ENCODE measurements at regions not wholly inside any gene's neighbourhood (a gene's known extent, or its start where the extent isn't known, plus 50 kb on each side); places are given as distances from the start of the nearest gene placed in this dataset.

DNA sequence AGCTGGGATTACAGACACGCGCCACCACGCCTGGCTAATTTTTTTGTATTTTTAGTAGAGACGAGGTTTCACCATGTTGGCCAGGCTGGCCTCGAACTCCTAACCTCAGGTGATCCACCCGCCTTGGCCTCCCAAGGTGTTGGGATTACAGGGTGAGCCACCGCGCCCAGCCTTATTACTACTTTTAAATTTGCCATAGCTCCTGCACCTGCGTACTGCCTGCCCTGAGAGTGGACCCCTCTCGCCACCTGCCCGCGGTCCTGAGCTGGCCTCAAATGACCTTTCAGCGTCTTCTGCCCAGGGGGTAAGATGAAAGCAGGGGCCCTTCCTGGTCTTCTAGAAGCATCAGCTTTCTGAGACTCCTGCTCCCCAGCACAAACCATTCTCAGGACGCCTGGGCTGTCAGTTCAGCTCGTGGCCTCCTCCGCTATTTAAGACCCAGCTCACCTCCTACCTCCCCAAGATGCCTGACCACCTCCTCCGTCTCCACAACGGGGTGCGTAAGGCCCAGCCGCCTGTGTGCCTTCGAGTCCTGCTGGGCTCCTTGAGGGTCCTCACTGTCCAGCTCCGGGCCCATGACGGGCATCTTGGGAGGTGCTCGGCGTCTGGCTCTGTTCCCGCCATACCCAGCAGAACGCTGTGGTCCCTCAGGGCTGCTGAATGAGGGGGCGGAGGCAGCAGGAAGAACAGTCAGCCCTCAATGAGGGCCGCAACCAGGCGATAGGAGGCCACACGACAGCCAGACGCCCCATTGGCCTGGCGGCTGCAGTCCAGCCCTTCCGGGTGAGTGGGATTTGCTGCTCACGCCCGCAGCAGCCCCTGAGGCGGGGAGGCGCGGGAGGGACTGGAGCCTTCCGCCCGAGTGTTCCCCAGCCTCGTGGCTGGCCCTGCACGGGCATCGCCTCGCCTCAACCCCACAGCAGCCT is 266.6 kb downstream of the TFCP2L1 start:
- no peak overlapping the region for H3K4me3 ChIP-seq (ENCODE audit: low read length)
- H3K27ac ChIP-seq (ENCODE audit: low read length) = no peak overlapping the region
- H3K36me3 ChIP-seq (ENCODE audit: control insufficient read depth, insufficient read depth, low read length) = no peaks in the 10 kb centered on the region
- no CpG with 5 or more reads among the region's 45 CpGs for WGBS (ENCODE audit: insufficient coverage, insufficient read length)
- H3K4me1 ChIP-seq (ENCODE audit: control insufficient read depth, insufficient read depth, low read length) = peaks cover 4% of the 10 kb centered on the region
- peak; percentile 41 for DNase-seq (ENCODE audit: low read depth, low spot score)
- no peaks in the 10 kb centered on the region for H3K9me3 ChIP-seq (ENCODE audit: control insufficient read depth, insufficient read depth, low read length)
- H3K27me3 ChIP-seq (ENCODE audit: control insufficient read depth, insufficient read depth, low read length) = no peaks in the 10 kb centered on the region

DNA sequence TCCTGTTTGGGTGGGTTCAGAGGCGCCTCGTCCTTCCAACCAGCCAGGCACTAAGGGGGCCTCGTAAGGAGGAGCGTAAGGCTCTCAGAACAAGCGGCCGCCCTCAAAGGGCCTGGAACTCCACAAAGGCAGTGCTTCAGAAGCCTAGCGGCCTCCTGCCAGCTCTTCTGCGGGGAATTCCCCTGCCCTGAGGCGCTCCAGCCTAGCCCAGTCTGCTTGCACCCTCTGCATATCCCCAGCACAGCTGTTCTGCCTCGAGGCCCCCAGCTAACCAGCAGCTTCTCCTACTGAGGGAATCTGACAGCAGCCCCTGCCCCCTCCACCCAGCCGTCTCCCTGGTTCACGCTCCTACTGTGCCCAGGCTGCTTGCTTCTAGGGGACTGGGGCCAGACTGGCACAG is 265.9 kb downstream of the TFCP2L1 start:
- DNase-seq (ENCODE audit: low read depth, low spot score) = no peak
- Histone ChIP-seq H3K27me3 (ENCODE audit: control insufficient read depth, insufficient read depth, low read length) (no peaks in the 10 kb centered on the region), H3K27ac (ENCODE audit: low read length) (no peak overlapping the region), H3K36me3 (ENCODE audit: control insufficient read depth, insufficient read depth, low read length) (no peaks in the 10 kb centered on the region), H3K9me3 (ENCODE audit: control insufficient read depth, insufficient read depth, low read length) (no peaks in the 10 kb centered on the region), H3K4me3 (ENCODE audit: low read length) (no peak overlapping the region), H3K4me1 (ENCODE audit: control insufficient read depth, insufficient read depth, low read length) (peaks cover 4% of the 10 kb centered on the region)
- no CpG with 5 or more reads among the region's 12 CpGs for WGBS (ENCODE audit: insufficient coverage, insufficient read length)

- H3K36me3 ChIP-seq (ENCODE audit: control insufficient read depth, insufficient read depth, low read length) = no peaks in the 10 kb centered on the region
- no peak for DNase-seq (ENCODE audit: low read depth, low spot score)
- no peak overlapping the region for H3K27ac ChIP-seq (ENCODE audit: low read length)
- peaks cover 4% of the 10 kb centered on the region for H3K4me1 ChIP-seq (ENCODE audit: control insufficient read depth, insufficient read depth, low read length)
- H3K9me3 ChIP-seq (ENCODE audit: control insufficient read depth, insufficient read depth, low read length) = no peaks in the 10 kb centered on the region
- H3K27me3 ChIP-seq (ENCODE audit: control insufficient read depth, insufficient read depth, low read length) = no peaks in the 10 kb centered on the region
- WGBS (ENCODE audit: insufficient coverage, insufficient read length) = no CpG with 5 or more reads among the region's 7 CpGs
- no peak overlapping the region for H3K4me3 ChIP-seq (ENCODE audit: low read length)
Measured at GRCh38 chr2:121019756-121020155, 265.2 kb downstream of the TFCP2L1 start.

DNA sequence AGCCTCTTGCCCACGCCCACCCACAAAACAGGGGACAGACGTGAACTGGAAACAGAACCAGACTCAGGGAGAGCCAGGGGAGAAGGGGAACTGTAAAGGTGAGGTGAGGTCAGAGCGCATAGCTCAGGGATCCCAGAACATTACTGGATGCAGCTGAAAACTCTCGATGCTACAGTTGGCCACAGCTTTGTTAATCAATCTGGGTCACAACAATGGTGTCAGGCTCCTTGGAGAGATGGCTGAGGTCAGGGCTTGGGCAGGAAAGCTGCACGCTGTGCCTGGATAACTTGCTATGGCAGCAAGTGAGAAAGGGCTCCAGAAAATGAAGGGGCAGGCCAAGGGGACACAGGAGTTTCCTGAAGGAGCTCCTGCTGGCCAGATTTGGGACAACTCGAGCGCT is 263.3 kb downstream of the TFCP2L1 start:
- Histone ChIP-seq H3K27ac (ENCODE audit: low read length) (no peak overlapping the region), H3K9me3 (ENCODE audit: control insufficient read depth, insufficient read depth, low read length) (no peaks in the 10 kb centered on the region), H3K4me1 (ENCODE audit: control insufficient read depth, insufficient read depth, low read length) (peaks cover 4% of the 10 kb centered on the region), H3K27me3 (ENCODE audit: control insufficient read depth, insufficient read depth, low read length) (no peaks in the 10 kb centered on the region), H3K4me3 (ENCODE audit: low read length) (no peak overlapping the region), H3K36me3 (ENCODE audit: control insufficient read depth, insufficient read depth, low read length) (no peaks in the 10 kb centered on the region)
- WGBS (ENCODE audit: insufficient coverage, insufficient read length) = no CpG with 5 or more reads among the region's 7 CpGs
- DNase-seq (ENCODE audit: low read depth, low spot score) = no peak

GRCh38 chr2:121028577-121028976 is 256.4 kb downstream of the TFCP2L1 start:
- no peaks in the 10 kb centered on the region for H3K36me3 ChIP-seq (ENCODE audit: control insufficient read depth, insufficient read depth, low read length)
- H3K27me3 ChIP-seq (ENCODE audit: control insufficient read depth, insufficient read depth, low read length) = no peaks in the 10 kb centered on the region
- WGBS (ENCODE audit: insufficient coverage, insufficient read length) = no CpG with 5 or more reads among the region's 1 CpG
- no peak for DNase-seq (ENCODE audit: low read depth, low spot score)
- H3K4me1 ChIP-seq (ENCODE audit: control insufficient read depth, insufficient read depth, low read length) = no peaks in the 10 kb centered on the region
- H3K4me3 ChIP-seq (ENCODE audit: low read length) = no peak overlapping the region
- H3K27ac ChIP-seq (ENCODE audit: low read length) = no peak overlapping the region
- H3K9me3 ChIP-seq (ENCODE audit: control insufficient read depth, insufficient read depth, low read length) = no peaks in the 10 kb centered on the region

DNA sequence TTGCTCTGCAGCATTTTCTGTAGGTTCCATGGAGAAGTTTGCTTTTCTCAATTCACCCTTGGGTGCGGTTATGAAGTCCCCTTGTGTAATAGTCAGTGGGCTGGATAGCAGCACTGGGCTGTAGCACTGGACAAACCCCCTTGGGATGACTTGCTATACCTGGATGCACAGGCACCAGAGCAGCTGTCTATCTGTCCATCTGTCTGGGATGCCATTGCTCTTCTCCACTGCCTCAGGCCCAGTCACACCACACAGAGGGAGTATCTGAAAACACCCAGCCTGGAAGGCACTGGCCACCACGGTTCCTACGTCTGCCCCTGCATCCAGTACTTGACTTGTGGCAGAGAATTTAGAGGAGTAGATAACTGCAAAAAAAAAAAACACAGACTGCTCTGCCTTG is 254.5 kb downstream of the TFCP2L1 start:
- Histone ChIP-seq H3K4me3 (ENCODE audit: low read length) (no peak overlapping the region), H3K4me1 (ENCODE audit: control insufficient read depth, insufficient read depth, low read length) (no peaks in the 10 kb centered on the region), H3K27ac (ENCODE audit: low read length) (no peak overlapping the region), H3K9me3 (ENCODE audit: control insufficient read depth, insufficient read depth, low read length) (no peaks in the 10 kb centered on the region), H3K27me3 (ENCODE audit: control insufficient read depth, insufficient read depth, low read length) (no peaks in the 10 kb centered on the region; the same call in 1 of the 2 replicates), H3K36me3 (ENCODE audit: control insufficient read depth, insufficient read depth, low read length) (no peaks in the 10 kb centered on the region)
- WGBS (ENCODE audit: insufficient coverage, insufficient read length) = no CpG with 5 or more reads among the region's 3 CpGs
- DNase-seq (ENCODE audit: low read depth, low spot score) = no peak

- no CpG with 5 or more reads among the region's 12 CpGs for WGBS (ENCODE audit: insufficient coverage, insufficient read length)
- Histone ChIP-seq H3K27me3 (ENCODE audit: control insufficient read depth, insufficient read depth, low read length) (no peaks in the 10 kb centered on the region; the same call in 1 of the 2 replicates), H3K4me1 (ENCODE audit: control insufficient read depth, insufficient read depth, low read length) (no peaks in the 10 kb centered on the region), H3K9me3 (ENCODE audit: control insufficient read depth, insufficient read depth, low read length) (no peaks in the 10 kb centered on the region), H3K36me3 (ENCODE audit: control insufficient read depth, insufficient read depth, low read length) (no peaks in the 10 kb centered on the region), H3K4me3 (ENCODE audit: low read length) (no peak overlapping the region), H3K27ac (ENCODE audit: low read length) (no peak overlapping the region)
- no peak for DNase-seq (ENCODE audit: low read depth, low spot score)
Measured at GRCh38 chr2:121031568-121032340, 253.2 kb downstream of the TFCP2L1 start.

GRCh38 chr2:121033461-121033996 is 251.5 kb downstream of the TFCP2L1 start:
- no peaks in the 10 kb centered on the region; the same call in 1 of the 2 replicates for H3K27me3 ChIP-seq (ENCODE audit: control insufficient read depth, insufficient read depth, low read length)
- no peak for DNase-seq (ENCODE audit: low read depth, low spot score)
- no CpG with 5 or more reads among the region's 7 CpGs for WGBS (ENCODE audit: insufficient coverage, insufficient read length)

DNA sequence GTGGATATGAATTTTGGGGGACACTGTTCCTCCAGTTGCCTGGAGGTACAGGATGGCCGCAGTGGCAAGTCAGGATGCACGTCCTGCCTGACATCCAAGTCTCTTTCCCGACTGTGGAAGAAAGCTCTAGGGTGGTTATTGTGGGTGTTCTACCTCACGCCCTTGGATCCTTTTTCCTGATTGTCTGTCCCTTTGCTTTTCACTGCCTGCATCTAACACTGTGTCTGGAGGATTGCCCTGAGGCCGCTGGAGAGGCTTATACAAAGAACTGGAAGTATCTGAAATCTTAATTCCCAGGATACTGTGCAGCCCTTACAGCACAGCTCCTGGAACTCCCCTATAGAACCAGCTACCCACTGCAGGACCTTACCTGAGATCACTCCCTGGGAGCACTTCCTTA is 250.5 kb downstream of the TFCP2L1 start:
- H3K27me3 ChIP-seq (ENCODE audit: control insufficient read depth, insufficient read depth, low read length) = no peaks in the 10 kb centered on the region; the same call in 1 of the 2 replicates
- no peaks in the 10 kb centered on the region; the same call in 1 of the 2 replicates for H3K4me1 ChIP-seq (ENCODE audit: control insufficient read depth, insufficient read depth, low read length)
- H3K36me3 ChIP-seq (ENCODE audit: control insufficient read depth, insufficient read depth, low read length) = no peaks in the 10 kb centered on the region
- DNase-seq (ENCODE audit: low read depth, low spot score) = no peak
- H3K27ac ChIP-seq (ENCODE audit: low read length) = no peak overlapping the region
- no CpG with 5 or more reads among the region's 5 CpGs for WGBS (ENCODE audit: insufficient coverage, insufficient read length)
- no peaks in the 10 kb centered on the region for H3K9me3 ChIP-seq (ENCODE audit: control insufficient read depth, insufficient read depth, low read length)
- no peak overlapping the region for H3K4me3 ChIP-seq (ENCODE audit: low read length)

More at GRCh38 chr2:121033461-121033996, 251.5 kb downstream of the TFCP2L1 start:
- H3K36me3 ChIP-seq (ENCODE audit: control insufficient read depth, insufficient read depth, low read length) = no peaks in the 10 kb centered on the region
- H3K4me3 ChIP-seq (ENCODE audit: low read length) = no peak overlapping the region
- H3K4me1 ChIP-seq (ENCODE audit: control insufficient read depth, insufficient read depth, low read length) = no peaks in the 10 kb centered on the region
- no peak overlapping the region for H3K27ac ChIP-seq (ENCODE audit: low read length)
- H3K9me3 ChIP-seq (ENCODE audit: control insufficient read depth, insufficient read depth, low read length) = no peaks in the 10 kb centered on the region

DNA sequence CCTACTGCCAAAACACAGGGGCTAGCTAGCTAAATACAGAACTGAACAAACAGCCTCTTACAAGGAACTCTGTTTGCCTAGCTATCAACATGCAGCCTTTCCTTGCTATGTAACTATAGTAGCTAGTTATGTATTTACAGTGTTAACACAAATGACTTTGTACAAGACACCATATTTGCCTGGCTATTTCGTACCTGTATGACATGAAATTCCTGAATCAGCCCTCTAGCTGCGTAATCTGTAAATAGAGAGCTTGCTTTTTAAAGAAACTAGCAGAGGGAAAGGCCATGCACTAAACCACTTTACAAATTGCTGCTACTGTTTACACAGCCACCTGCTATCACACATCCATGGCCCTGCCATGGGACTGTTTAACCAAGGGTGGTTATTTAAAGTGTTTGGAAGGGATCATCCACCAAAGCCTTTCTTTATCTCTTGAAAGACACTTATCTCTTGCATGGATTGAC is 248.7 kb downstream of the TFCP2L1 start:
- WGBS (ENCODE audit: insufficient coverage, insufficient read length) = no CpG with 5 or more reads among the region's 2 CpGs
- H3K9me3 ChIP-seq (ENCODE audit: control insufficient read depth, insufficient read depth, low read length) = no peaks in the 10 kb centered on the region
- DNase-seq (ENCODE audit: low read depth, low spot score) = no peak
- H3K27me3 ChIP-seq (ENCODE audit: control insufficient read depth, insufficient read depth, low read length) = no peaks in the 10 kb centered on the region; the same call in 1 of the 2 replicates
- H3K36me3 ChIP-seq (ENCODE audit: control insufficient read depth, insufficient read depth, low read length) = no peaks in the 10 kb centered on the region
- no peaks in the 10 kb centered on the region; the same call in 1 of the 2 replicates for H3K4me1 ChIP-seq (ENCODE audit: control insufficient read depth, insufficient read depth, low read length)
- no peak overlapping the region for H3K27ac ChIP-seq (ENCODE audit: low read length)
- no peak overlapping the region for H3K4me3 ChIP-seq (ENCODE audit: low read length)

Data from iPS DF 6.9 (cell line).